ENCODE measurements at regions not wholly inside any gene's neighbourhood (a gene's known extent, or its start where the extent isn't known, plus 50 kb on each side); places are given as distances from the start of the nearest gene placed in this dataset.

DNA sequence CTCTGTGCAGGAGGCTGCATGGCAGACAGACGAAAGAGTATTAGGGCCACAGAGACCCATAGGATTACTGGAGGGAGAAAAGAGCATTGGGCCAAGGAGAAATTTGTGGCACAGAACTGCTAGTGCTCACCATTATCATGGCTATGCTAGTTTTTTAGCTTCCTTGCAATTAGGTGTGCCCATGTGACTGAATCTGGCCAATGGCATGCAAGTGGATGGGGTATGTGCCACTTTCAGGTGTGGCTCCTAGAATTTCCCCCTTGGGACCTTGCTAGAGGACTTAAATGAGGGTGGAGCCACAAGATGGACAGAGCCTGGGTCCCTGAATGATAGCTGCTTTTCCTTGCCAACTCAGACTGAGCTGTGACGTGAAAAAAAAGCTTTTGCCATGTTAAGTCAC, 73.9 kb upstream of the TENM4 start:
- no peaks in the 10 kb centered on the region for H3K9me3 ChIP-seq
- no peak overlapping the region for H3K4me3 ChIP-seq
- FAIRE-seq (no peak), DNase-seq (ENCODE audit: low read depth in 1 of 2, low spot score in 1 of 2) (no peak), ATAC-seq (no peak)
- H3K4me1 ChIP-seq: no peaks in the 10 kb centered on the region
- CTCF ChIA-PET: no interaction called here
- POLR2A ChIA-PET: no interaction called here
- H3K27ac ChIP-seq: no peak overlapping the region
- TF ChIP-seq NR3C1 (IDR thresholded peaks at IDR 0.05): no peak
- no peak for TF ChIP-seq ZNF302 (CRISPR knock-in tag; IDR thresholded peaks at IDR 0.05)
- TF ChIP-seq KDM5A (IDR thresholded peaks at IDR 0.05): no peak
- no peak for TF ChIP-seq E2F6 (IDR thresholded peaks at IDR 0.05; ENCODE audit: borderline replicate concordance, low read depth)
- no peak for TF ChIP-seq SMC3 (IDR thresholded peaks at IDR 0.05)
- WGBS (ENCODE audit: missing lambda C conversion rate): 3% methylated on average over 2 of the region's 2 CpGs
- no peak overlapping the region for H3K4me2 ChIP-seq

GRCh38 chr11:79514290-79514689, 73.5 kb upstream of the TENM4 start:
- no peak for FAIRE-seq
- POLR2A ChIA-PET: no interaction called here

DNA sequence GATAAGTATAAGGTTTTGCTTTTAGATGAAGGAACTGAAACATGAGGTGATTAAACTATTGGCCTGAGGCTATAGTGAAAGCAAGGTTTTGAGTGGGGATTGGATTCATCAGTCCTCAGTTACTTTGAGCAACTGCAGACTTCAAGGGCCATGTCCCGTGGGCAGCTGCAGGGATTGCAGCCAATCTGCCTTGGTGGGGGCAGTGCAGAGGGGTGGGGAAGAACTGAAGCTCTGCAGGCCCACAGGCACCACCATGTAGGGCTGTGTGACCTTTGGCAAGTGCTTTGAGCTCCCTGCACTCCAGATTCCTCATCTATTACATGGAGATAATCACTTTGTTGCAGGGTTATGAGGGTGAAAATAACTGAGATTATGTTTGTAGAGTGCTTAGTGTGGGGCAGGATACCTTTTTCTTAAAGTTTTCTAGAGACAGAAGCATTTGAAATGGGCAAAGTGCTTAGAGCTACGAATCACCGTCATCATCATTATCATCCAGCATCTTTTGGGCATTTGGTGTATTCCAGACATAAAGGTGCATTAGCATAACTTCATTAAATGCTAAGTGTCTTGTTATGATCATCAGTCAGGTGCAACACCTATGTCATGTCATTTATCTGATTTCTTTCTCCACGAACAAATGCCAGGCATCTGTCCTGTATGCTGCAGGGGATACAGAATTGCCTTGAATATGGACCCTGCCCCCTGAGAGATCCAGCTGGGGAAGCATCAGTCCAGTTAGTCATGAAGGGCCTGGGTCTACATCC, 72.1 kb upstream of the TENM4 start:
- no peak overlapping the region for H3K4me2 ChIP-seq
- DNase-seq (ENCODE audit: low read depth in 1 of 2, low spot score in 1 of 2) (no peak), FAIRE-seq (no peak), ATAC-seq (no peak)
- H3K9me3 ChIP-seq: no peaks in the 10 kb centered on the region
- TF ChIP-seq RAD21 (conservative IDR thresholded peaks at IDR 0.05 in 1 of 2, IDR thresholded peaks at IDR 0.05 in 1 of 2): no peak
- no peak for TF ChIP-seq JUN (IDR thresholded peaks at IDR 0.05)
- TF ChIP-seq ESRRA (IDR thresholded peaks at IDR 0.05; ENCODE audit: borderline replicate concordance, low read length): no peak
- no peak for TF ChIP-seq TP53 (CRISPR knock-in tag; IDR thresholded peaks at IDR 0.05)
- TF ChIP-seq GATA3 (IDR thresholded peaks at IDR 0.05; ENCODE audit: borderline replicate concordance): no peak
- TF ChIP-seq RARB (CRISPR knock-in tag; IDR thresholded peaks at IDR 0.05): no peak
- no peak for TF ChIP-seq JUNB (IDR thresholded peaks at IDR 0.05)
- no peak for TF ChIP-seq CBX8 (IDR thresholded peaks at IDR 0.05)
- no peak for TF ChIP-seq POLR2A (IDR thresholded peaks at IDR 0.05; ENCODE audit: low read length)
- TF ChIP-seq TFCP2L1 (CRISPR knock-in tag; IDR thresholded peaks at IDR 0.05): no peak
- TF ChIP-seq NPAS2 (CRISPR knock-in tag; IDR thresholded peaks at IDR 0.05; ENCODE audit: borderline replicate concordance): no peak
- no peak for TF ChIP-seq HOXB13 (CRISPR knock-in tag; IDR thresholded peaks at IDR 0.05; ENCODE audit: low read depth)
- no peak for TF ChIP-seq HMGXB4 (CRISPR knock-in tag; IDR thresholded peaks at IDR 0.05; ENCODE audit: borderline replicate concordance)
- no peak for TF ChIP-seq ZFP36 (IDR thresholded peaks at IDR 0.05; ENCODE audit: borderline replicate concordance, partially characterized antibody)
- TF ChIP-seq RFX5 (IDR thresholded peaks at IDR 0.05): no peak
- TF ChIP-seq ZSCAN20 (CRISPR knock-in tag; IDR thresholded peaks at IDR 0.05): no peak
- TF ChIP-seq NR3C1 (IDR thresholded peaks at IDR 0.05): no peak
- TF ChIP-seq SREBF2 (IDR thresholded peaks at IDR 0.05): no peak
- no peak for TF ChIP-seq CEBPB (IDR thresholded peaks at IDR 0.05)
- POLR2A ChIA-PET: no interaction called here
- no peak overlapping the region for H3K4me3 ChIP-seq
- H3K4me1 ChIP-seq: no peaks in the 10 kb centered on the region
- no peak overlapping the region for H3K27ac ChIP-seq
- 1% methylated on average over 4 of the region's 4 CpGs for WGBS (ENCODE audit: missing lambda C conversion rate)
- CTCF ChIA-PET: no interaction called here

More at GRCh38 chr11:79514290-79514689, 73.5 kb upstream of the TENM4 start:
- no peak overlapping the region for H3K4me3 ChIP-seq
- no peaks in the 10 kb centered on the region for H3K9me3 ChIP-seq
- H3K4me1 ChIP-seq: no peaks in the 10 kb centered on the region
- H3K27ac ChIP-seq: no peak overlapping the region
- no peak for ATAC-seq
- 0% methylated on average over 4 of the region's 4 CpGs for WGBS (ENCODE audit: missing lambda C conversion rate)
- DNase-seq (ENCODE audit: low read depth in 1 of 2, low spot score in 1 of 2): no peak
- H3K4me2 ChIP-seq: no peak overlapping the region
- CTCF ChIA-PET: no interaction called here
- TF ChIP-seq POLR2A (IDR thresholded peaks at IDR 0.05; ENCODE audit: low read length) (no peak), HOXA7 (CRISPR knock-in tag; IDR thresholded peaks at IDR 0.05) (no peak), E2F6 (IDR thresholded peaks at IDR 0.05; ENCODE audit: borderline replicate concordance, low read depth) (no peak), TP53 (CRISPR knock-in tag; IDR thresholded peaks at IDR 0.05) (no peak), MAZ (IDR thresholded peaks at IDR 0.05; ENCODE audit: borderline replicate concordance, low read depth, low read length) (no peak), HDAC2 (IDR thresholded peaks at IDR 0.05) (no peak), POLR2AphosphoS2 (conservative IDR thresholded peaks at IDR 0.05; ENCODE audit: low read length) (no peak), GATA3 (IDR thresholded peaks at IDR 0.05; ENCODE audit: borderline replicate concordance) (no peak), KDM1A (IDR thresholded peaks at IDR 0.05; ENCODE audit: low read depth) (no peak)
- TF ChIP-seq, protein P1, sequence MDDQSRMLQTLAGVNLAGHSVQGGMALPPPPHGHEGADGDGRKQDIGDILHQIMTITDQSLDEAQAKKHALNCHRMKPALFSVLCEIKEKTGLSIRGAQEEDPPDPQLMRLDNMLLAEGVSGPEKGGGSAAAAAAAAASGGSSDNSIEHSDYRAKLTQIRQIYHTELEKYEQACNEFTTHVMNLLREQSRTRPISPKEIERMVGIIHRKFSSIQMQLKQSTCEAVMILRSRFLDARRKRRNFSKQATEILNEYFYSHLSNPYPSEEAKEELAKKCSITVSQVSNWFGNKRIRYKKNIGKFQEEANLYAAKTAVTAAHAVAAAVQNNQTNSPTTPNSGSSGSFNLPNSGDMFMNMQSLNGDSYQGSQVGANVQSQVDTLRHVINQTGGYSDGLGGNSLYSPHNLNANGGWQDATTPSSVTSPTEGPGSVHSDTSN (IDR thresholded peaks at IDR 0.05): no peak
